Ovary (tissue), 7 donors: ENCODE measurements at regions not wholly inside any gene's neighbourhood (a gene's known extent, or its start where the extent isn't known, plus 50 kb on each side); places are given as distances from the start of the nearest gene placed in this dataset.
"Not testable (repeated sequence)": the region's sequence is repeated elsewhere in the genome, so short reads cannot be mapped to it uniquely, and the experiment has no call there.

ENCODE experiments used
- DNase-seq, 5 donors: peaks; one replicate each; pipeline ENCODE4 v3.0.0-alpha.2; 2019 to 2020
- H3K27ac ChIP-seq, 2 donors: fragments of 200-600 bp; one replicate each; pipeline versions ENCODE4 v1.5.1 to v1.8.0; 2019 to 2022
- H3K27me3 ChIP-seq: fragments of 200-600 bp; one replicate; pipeline ENCODE4 v1.8.0; 2022
- H3K36me3 ChIP-seq: fragments of 200-600 bp; sonication (generic); one replicate; pipeline ENCODE4 v1.5.1; 2019
- H3K4me1 ChIP-seq: one replicate; pipeline ENCODE4 v1.8.1; 2013; ENCODE audit warnings: mild to moderate bottlenecking, moderate library complexity; ENCODE audit not compliant: insufficient read depth
- H3K4me3 ChIP-seq: fragments of 200-600 bp; sonication (generic); one replicate; pipeline ENCODE4 v1.5.1; 2017
- H3K9me3 ChIP-seq, 2 donors: fragments of 200-600 bp in 1 of 2; sonication (generic) in 1 of 2; one replicate each; pipeline versions ENCODE4 v1.5.1 to v1.8.1; 2013 to 2019; ENCODE audit warnings: mild to moderate bottlenecking in 1 of 2, moderate library complexity in 1 of 2
- EP300 ChIP-seq: sonication (generic); formaldehyde crosslinking; IDR thresholded peaks from one replicate; pipeline ENCODE4 v1.6.1; 2017; ENCODE audit warnings: antibody characterized with exemption
- POLR2A ChIP-seq: fragments of 450-650 bp; IDR thresholded peaks from one replicate; pipeline ENCODE4 v1.6.1; 2017; ENCODE audit warnings: antibody characterized with exemption, mild to moderate bottlenecking, moderate library complexity
- WGBS, 3 donors: extraction: QIAGEN DNeasy Blood & Tissue Kit in 1 of 3; methylation state at CpG; one replicate each; pipeline versions ENCODE4 v1.1.5 to v1.1.7; 2013 to 2017; 5-methylcytosine and 5-hydroxymethylcytosine counted together
- intact Hi-C, 4 donors: fragments of 100-400 bp; cut with DNase I; formaldehyde crosslinking; loops; one replicate each; pipeline versions ENCODE4 v1.11.0 to v1.15.1; 2022 to 2023
- TF ChIP-seq, protein P1 (sequence below), 3 donors: fragments of 450-650 bp in 2 of 3; fragments of 200-600 bp in 1 of 3; IDR thresholded peaks; one replicate each; pipeline versions ENCODE4 v1.5.1 to v1.8.0; 2016 to 2022; ENCODE audit warnings: antibody characterized with exemption in 3 of 3, mild to moderate bottlenecking in 1 of 3
- donor health status: DM: no; HTN: no; CAD: no; lungs with moderate emphysema.
- donor health status: DM: no; HTN: no; CAD: no.
- donor health status: Bipolar disorder and iron deficiency.
- donor health status: DM: no; HTN: no; CAD: no.
- donor health status: DM: yes; HTN: yes; CAD: no.

DNA sequence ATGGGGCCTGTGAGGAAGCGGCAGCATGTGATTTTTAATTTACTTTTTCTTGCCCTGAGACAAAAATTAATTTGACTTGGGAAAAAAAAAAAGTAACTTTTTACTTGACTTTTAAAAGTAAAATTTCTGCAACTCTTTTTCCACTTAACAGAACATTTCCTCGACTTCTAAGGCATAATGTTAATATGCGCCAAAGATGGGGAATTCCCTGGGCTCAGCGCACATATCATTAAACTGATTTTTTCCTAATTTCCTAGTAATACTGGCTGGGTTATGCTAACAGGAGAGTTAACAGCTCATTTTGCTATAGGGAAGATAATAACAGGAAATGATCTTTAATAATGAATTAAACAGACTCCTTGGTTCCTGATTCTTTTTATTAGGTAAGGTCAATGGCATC, 120.6 kb upstream of the CDH5 start:
- no peaks in the 10 kb centered on the region for H3K36me3 ChIP-seq
- no peaks in the 10 kb centered on the region for H3K9me3 ChIP-seq
- H3K4me3 ChIP-seq = no peak overlapping the region
- peaks cover 3% of the 10 kb centered on the region for H3K4me1 ChIP-seq
- intact Hi-C loops = no loop called here
- 96% methylated on average over 4 of the region's 4 CpGs for WGBS, 3 donors
- H3K27ac ChIP-seq = no peak overlapping the region
- TF ChIP-seq POLR2A (no peak), EP300 (no peak)
- TF ChIP-seq, protein P1, sequence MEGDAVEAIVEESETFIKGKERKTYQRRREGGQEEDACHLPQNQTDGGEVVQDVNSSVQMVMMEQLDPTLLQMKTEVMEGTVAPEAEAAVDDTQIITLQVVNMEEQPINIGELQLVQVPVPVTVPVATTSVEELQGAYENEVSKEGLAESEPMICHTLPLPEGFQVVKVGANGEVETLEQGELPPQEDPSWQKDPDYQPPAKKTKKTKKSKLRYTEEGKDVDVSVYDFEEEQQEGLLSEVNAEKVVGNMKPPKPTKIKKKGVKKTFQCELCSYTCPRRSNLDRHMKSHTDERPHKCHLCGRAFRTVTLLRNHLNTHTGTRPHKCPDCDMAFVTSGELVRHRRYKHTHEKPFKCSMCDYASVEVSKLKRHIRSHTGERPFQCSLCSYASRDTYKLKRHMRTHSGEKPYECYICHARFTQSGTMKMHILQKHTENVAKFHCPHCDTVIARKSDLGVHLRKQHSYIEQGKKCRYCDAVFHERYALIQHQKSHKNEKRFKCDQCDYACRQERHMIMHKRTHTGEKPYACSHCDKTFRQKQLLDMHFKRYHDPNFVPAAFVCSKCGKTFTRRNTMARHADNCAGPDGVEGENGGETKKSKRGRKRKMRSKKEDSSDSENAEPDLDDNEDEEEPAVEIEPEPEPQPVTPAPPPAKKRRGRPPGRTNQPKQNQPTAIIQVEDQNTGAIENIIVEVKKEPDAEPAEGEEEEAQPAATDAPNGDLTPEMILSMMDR (IDR thresholded peaks at IDR 0.05) = no peak
- H3K27me3 ChIP-seq = no peaks in the 10 kb centered on the region
- DNase-seq = no peak

DNA sequence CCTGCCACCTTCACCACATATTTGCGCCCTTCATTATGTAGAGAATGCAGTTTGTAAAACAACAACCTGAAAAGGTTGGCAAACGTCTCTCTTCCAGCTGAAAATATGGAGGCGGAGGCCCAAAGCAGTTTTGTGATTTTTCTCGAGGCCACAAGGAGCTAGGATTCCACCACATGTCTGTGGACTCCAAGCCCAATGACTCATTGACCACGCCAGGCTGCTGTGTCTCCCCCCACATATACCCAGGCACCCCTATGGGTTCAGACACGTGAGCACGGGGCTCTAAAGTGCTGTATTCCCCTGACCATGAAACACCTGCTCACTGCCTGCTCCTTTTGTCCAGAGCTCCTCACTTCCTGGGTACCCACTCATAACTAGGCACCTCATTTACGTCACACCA, 121.4 kb upstream of the CDH5 start:
- no peaks in the 10 kb centered on the region for H3K36me3 ChIP-seq
- no peak overlapping the region for H3K4me3 ChIP-seq
- H3K4me1 ChIP-seq = peaks cover 3% of the 10 kb centered on the region
- intact Hi-C loops = no loop called here
- TF ChIP-seq POLR2A = no peak
- TF ChIP-seq, protein P1 (IDR thresholded peaks at IDR 0.05) = no peak
- no peak for TF ChIP-seq EP300
- 89 to 93% (median 93%) methylated on average over 8 of the region's 8 CpGs for WGBS, 3 donors
- no peaks in the 10 kb centered on the region for H3K9me3 ChIP-seq
- H3K27me3 ChIP-seq = no peaks in the 10 kb centered on the region
- DNase-seq = no peak
- H3K27ac ChIP-seq = no peak overlapping the region

DNA sequence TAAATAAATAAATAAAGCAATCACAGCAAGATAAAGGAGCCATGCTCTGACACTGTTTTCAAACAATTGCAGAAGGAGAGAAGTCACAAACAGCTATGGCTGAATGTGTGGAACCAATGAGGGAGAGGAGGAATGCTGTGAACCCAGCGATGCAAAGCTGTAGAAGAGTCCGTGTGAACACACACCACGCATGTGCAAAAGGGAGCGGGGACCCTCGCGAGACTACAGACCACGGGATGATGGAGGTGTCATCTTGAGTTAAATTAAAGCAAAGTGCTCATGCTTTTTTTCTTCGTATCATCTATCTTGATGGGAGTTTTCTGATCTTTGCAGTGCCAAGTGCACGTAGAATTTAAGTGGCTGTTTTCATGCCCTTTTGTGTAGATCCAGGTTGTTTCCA, 123.8 kb upstream of the CDH5 start:
- Histone ChIP-seq H3K9me3 (no peaks in the 10 kb centered on the region), H3K4me3 (no peak overlapping the region), H3K36me3 (no peaks in the 10 kb centered on the region), H3K27ac (no peak overlapping the region), H3K27me3 (no peaks in the 10 kb centered on the region), H3K4me1 (peaks cover 3% of the 10 kb centered on the region)
- TF ChIP-seq EP300 = no peak
- TF ChIP-seq, protein P1 (IDR thresholded peaks at IDR 0.05) = no peak
- no peak for TF ChIP-seq POLR2A
- no peak for DNase-seq
- intact Hi-C loops = no loop called here
- WGBS, 3 donors = 93% methylated on average over 9 of the region's 9 CpGs

DNA sequence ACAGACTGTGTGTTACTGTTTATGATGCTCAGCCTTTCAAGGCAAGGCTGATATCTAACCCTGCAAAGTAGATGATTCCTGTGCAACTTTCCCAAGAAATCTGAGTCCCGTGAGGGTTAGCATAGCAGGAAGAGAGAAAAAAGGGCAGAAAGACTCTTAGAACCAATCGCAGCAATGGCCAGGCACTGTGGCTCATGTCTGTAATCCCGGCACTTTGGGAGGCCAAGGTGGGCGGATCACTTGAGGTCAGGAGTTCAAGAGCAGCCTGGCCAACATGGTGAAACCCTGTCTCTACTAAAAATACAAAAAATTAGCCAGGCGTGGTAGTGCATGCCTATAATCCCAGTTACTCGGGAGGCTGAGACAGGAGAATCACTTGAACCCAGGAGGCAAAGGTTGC, 124.3 kb upstream of the CDH5 start:
- H3K27me3 ChIP-seq, intact Hi-C loops, H3K4me1 ChIP-seq, H3K36me3 ChIP-seq, H3K4me3 ChIP-seq, H3K27ac ChIP-seq, DNase-seq, H3K9me3 ChIP-seq: not testable (repeated sequence)
- 55 to 66% (median 60%) methylated on average over 6 of the region's 6 CpGs for WGBS, 3 donors

DNA sequence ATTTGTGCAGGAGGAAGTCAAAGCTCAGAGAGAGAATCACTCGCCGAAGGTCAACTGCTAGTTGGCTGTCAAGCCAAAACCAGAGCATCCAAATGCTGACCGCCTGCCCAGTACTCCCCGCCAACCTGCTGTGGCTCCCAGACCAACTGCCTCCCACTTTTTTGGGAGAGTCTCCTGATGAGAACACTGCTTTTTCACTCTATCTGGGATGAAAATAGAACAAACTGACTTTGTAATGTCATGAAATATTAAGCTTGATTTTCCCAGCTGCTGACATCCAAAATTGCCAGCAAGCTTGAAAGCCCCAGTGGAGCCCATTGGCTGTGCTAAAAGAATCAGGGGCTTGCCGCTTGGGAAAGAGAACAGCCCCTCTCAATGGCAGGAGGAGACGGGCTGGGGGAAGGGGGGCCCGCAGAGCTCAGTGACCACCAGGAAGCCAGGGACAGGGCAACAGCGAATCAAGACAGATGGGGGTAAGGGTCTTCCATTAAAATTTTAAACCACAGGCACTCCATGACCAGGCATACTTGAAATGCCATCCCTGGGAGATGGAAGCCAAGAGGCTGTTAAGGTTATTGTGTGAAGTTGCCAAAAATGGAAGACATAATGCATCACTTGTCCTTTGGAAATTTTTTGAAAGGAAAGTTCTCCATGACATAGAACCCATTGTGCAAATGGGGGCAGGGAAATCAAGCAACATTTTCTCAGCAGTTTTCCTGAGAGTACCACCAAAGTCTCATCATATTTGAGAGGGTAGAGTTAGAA, 125.7 kb upstream of the CDH5 start:
- DNase-seq = no peak
- H3K4me3 ChIP-seq = no peak overlapping the region
- H3K27ac ChIP-seq = no peak overlapping the region
- H3K4me1 ChIP-seq = no peaks in the 10 kb centered on the region
- H3K27me3 ChIP-seq = no peaks in the 10 kb centered on the region
- TF ChIP-seq, protein P1 (IDR thresholded peaks at IDR 0.05) = no peak
- TF ChIP-seq POLR2A (no peak), EP300 (no peak)
- H3K9me3 ChIP-seq = no peaks in the 10 kb centered on the region
- intact Hi-C loops = no loop called here
- H3K36me3 ChIP-seq = no peaks in the 10 kb centered on the region
- WGBS, 3 donors = 77 to 86% (median 78%) methylated on average over 8 of the region's 8 CpGs
